ENCODE measurements at regions not wholly inside any gene's neighbourhood (a gene's known extent, or its start where the extent isn't known, plus 50 kb on each side); places are given as distances from the start of the nearest gene placed in this dataset.
A peak's percentile ranks its signal among the peaks of the same experiment; 100 is the strongest.

DNA sequence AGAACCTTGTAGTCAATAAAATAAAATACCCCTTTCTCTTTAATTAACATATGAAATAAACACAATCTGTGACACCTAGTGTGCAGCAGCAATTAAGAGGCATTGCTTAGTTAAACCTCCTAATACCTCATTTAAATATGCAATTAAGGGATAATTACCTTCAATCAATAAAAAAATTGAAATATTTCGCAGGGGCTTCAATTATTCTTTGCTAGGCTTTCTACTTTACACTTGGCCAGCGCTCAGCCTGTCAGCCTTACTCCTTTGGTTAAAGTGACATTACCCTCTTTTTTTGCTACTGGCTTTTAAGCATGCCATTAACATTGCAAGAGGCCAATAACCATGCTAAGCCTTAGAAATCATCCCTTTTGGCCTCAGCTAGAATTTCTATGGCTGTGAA lies 327.5 kb upstream of the ZNF521 start:
- no peak for TF ChIP-seq CTCF (IDR thresholded peaks at IDR 0.05; ENCODE audit: extremely low read depth, insufficient read depth, missing control alignments)
- in situ Hi-C loops (cut with MboI; ENCODE audit: low pct_unique_long_range_greater_than_20kb, low sequenced_read_pairs, unreplicated experiment): no loop called here
- no peak for DNase-seq (ENCODE audit: low spot score)

GRCh38 chr18:25678221-25678620 lies 326.3 kb upstream of the ZNF521 start:
- in situ Hi-C loops (cut with MboI; ENCODE audit: low pct_unique_long_range_greater_than_20kb, low sequenced_read_pairs, unreplicated experiment): no loop called here
- DNase-seq (ENCODE audit: low spot score): peak; percentile 6
- TF ChIP-seq CTCF (IDR thresholded peaks at IDR 0.05; ENCODE audit: extremely low read depth, insufficient read depth, missing control alignments): no peak

DNA sequence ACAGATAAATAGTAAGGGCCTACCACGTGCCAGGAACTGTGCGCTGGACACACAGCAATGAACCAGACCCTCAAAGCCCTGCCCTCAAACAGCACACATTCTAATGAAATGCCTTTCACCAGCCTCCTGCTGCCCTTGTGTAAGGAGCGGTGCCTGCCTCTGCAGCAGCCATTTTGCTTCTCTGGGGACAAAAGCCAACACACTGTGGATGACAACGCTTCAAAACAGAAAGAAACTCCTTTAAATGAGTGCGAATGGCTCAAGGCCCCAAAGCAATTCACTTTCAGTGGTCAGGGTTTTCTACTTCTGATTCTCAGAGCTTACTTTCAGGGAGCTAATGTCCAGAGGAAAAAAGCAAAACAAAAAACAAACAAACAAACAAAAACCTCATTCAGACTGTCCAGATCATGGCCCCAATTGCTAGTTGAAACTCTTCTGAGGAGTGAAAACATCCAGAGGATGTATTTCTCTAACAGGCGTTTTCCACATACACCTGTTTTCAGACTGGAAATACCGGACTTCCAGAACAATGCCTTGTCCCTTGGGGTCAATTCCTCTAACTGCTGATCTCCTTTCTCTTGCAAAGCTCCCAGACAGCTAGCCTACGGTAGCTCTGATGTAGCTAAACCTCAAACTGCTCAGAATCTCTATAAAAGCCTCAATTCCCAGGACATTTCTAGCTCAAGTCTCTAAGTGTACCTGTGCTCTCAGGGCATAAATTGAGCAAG lies 323.3 kb upstream of the ZNF521 start:
- in situ Hi-C loops (cut with MboI; ENCODE audit: low pct_unique_long_range_greater_than_20kb, low sequenced_read_pairs, unreplicated experiment): no loop called here
- no peak for DNase-seq (ENCODE audit: low spot score)
- TF ChIP-seq CTCF (IDR thresholded peaks at IDR 0.05; ENCODE audit: extremely low read depth, insufficient read depth, missing control alignments): no peak

DNA sequence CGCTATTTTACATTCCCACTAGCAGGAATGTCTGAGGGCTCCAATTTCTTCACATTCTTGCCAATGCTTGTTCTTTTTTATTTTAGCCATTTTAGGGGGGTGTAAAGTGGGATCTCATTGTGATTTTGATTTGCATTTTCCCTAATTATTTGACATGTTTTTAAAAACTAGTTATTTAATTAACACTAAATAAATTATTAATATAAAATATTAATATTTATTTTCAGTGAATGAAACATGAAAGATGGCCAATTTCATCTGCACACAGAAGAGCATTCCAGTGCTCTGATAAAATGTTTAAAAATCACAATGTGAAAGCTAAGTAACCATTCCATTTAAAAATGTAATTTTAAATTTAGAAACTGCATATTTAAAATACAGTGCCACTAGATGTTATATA lies 322.2 kb upstream of the ZNF521 start:
- in situ Hi-C loops (cut with MboI; ENCODE audit: low pct_unique_long_range_greater_than_20kb, low sequenced_read_pairs, unreplicated experiment): no loop called here

DNA sequence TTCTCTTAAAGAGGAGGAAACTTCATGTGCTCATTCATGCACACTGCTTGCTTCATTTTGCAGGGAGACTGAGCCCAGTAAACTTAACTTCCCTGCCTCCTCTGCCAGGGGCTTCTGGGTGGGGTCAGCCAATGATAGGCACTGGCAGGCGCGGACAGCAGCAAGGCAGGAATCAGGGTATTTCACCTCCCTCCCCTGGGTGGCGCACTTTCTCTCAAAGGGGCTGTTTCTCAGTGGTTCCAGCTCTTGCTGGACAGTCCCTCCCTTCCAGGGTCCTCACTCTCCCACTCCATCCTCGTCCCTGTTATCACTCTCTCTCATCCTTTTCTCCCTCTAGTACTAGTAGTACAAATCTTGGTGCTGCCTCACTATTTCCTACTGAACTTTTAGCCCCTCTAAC lies 320.5 kb upstream of the ZNF521 start:
- DNase-seq (ENCODE audit: low spot score): no peak
- in situ Hi-C loops (cut with MboI; ENCODE audit: low pct_unique_long_range_greater_than_20kb, low sequenced_read_pairs, unreplicated experiment): no loop called here
- TF ChIP-seq CTCF (IDR thresholded peaks at IDR 0.05; ENCODE audit: extremely low read depth, insufficient read depth, missing control alignments): peak; percentile 21

More for the DNA sequence above, 322.2 kb upstream of the ZNF521 start:
- no peak for DNase-seq (ENCODE audit: low spot score)
- no peak for TF ChIP-seq CTCF (IDR thresholded peaks at IDR 0.05; ENCODE audit: extremely low read depth, insufficient read depth, missing control alignments)

GRCh38 chr18:25669741-25670140 lies 317.8 kb upstream of the ZNF521 start:
- TF ChIP-seq CTCF (IDR thresholded peaks at IDR 0.05; ENCODE audit: extremely low read depth, insufficient read depth, missing control alignments): peak; percentile 14
- in situ Hi-C loops (cut with MboI; ENCODE audit: low pct_unique_long_range_greater_than_20kb, low sequenced_read_pairs, unreplicated experiment): no loop called here
- no peak for DNase-seq (ENCODE audit: low spot score)

Data from GM13977 (cell line).